Duodenal mucosa (tissue), 2 donors: ENCODE measurements at regions not wholly inside any gene's neighbourhood (a gene's known extent, or its start where the extent isn't known, plus 50 kb on each side); places are given as distances from the start of the nearest gene placed in this dataset.

Source experiments
- H3K27ac ChIP-seq: one replicate; pipeline ENCODE4 v1.7.0; 2013; ENCODE audit warnings: low read depth, low read length
- H3K27me3 ChIP-seq, 2 donors: one replicate each; pipeline ENCODE4 v1.7.0; 2013; ENCODE audit warnings: low read length in 2 of 2, control low read depth in 1 of 2; ENCODE audit not compliant: insufficient read depth in 2 of 2, control insufficient read depth in 1 of 2
- H3K36me3 ChIP-seq, 2 donors: one replicate each; pipeline ENCODE4 v1.7.0; 2013; ENCODE audit warnings: low read length in 2 of 2, control low read depth in 1 of 2; ENCODE audit not compliant: insufficient read depth in 2 of 2, control insufficient read depth in 1 of 2
- H3K4me1 ChIP-seq, 2 donors: one replicate each; pipeline ENCODE4 v1.7.0; 2013; ENCODE audit warnings: low read length in 2 of 2, control low read depth in 1 of 2; ENCODE audit not compliant: insufficient read depth in 2 of 2, control insufficient read depth in 1 of 2
- H3K4me3 ChIP-seq, 2 donors: one replicate each; pipeline ENCODE4 v1.7.0; 2013; ENCODE audit warnings: low read length in 2 of 2, low read depth in 1 of 2
- H3K9ac ChIP-seq, 2 donors: one replicate each; pipeline ENCODE4 v1.7.0; 2013; ENCODE audit warnings: low read length in 2 of 2, low read depth in 1 of 2
- H3K9me3 ChIP-seq, 2 donors: one replicate each; pipeline ENCODE4 v1.7.0; 2013; ENCODE audit warnings: low read length in 2 of 2, control low read depth in 1 of 2; ENCODE audit not compliant: control insufficient read depth in 1 of 2

- Histone ChIP-seq H3K4me1 (no peaks in the 10 kb centered on the region), H3K27me3 (no peaks in the 10 kb centered on the region), H3K36me3 (no peaks in the 10 kb centered on the region), H3K4me3 (no peak overlapping the region), H3K9me3 (peaks cover 0 to 12% of the 10 kb centered on the region in 2 donors), H3K27ac (no peak overlapping the region), H3K9ac (no peak overlapping the region)
These were observed 1325.2 kb upstream of the PRR20A start for GRCh38 chr13:55815458-55816033.

- no peaks in the 10 kb centered on the region for H3K27me3 ChIP-seq
- no peak overlapping the region for H3K9ac ChIP-seq
- no peak overlapping the region for H3K4me3 ChIP-seq
- H3K27ac ChIP-seq = no peak overlapping the region
- no peaks in the 10 kb centered on the region for H3K36me3 ChIP-seq
- peaks cover 0 to 12% of the 10 kb centered on the region in 2 donors for H3K9me3 ChIP-seq
- no peaks in the 10 kb centered on the region for H3K4me1 ChIP-seq
These were observed 1323.6 kb upstream of the PRR20A start for GRCh38 chr13:55816976-55817601.

GRCh38 chr13:55820817-55821216 lies 1319.9 kb upstream of the PRR20A start:
- no peak overlapping the region for H3K4me3 ChIP-seq
- no peaks in the 10 kb centered on the region for H3K36me3 ChIP-seq
- H3K27me3 ChIP-seq = no peaks in the 10 kb centered on the region
- peaks cover 0 to 7% of the 10 kb centered on the region in 2 donors for H3K9me3 ChIP-seq
- H3K4me1 ChIP-seq = no peaks in the 10 kb centered on the region
- no peak overlapping the region for H3K27ac ChIP-seq
- no peak overlapping the region for H3K9ac ChIP-seq

DNA sequence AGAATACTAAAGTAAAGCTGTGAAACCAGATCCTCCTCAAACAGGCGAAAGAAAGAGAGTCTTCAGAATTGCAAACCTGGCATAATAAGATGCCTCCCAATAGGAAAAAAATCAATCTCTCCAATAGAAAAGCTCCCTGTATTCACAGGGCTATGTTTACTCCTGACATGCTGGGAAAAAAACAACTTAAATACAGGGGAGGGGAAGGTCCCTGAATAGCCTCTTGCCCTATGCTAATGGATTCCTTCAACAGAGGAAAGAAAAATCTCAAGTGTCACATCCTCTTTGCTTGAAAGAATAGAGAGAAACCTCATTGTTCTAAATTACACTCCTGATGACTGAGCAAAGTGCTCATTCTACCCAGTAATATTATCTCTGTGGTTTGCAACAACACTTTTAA lies 1271.1 kb upstream of the PRR20A start:
- Histone ChIP-seq H3K4me1 (no peaks in the 10 kb centered on the region), H3K9ac (no peak overlapping the region), H3K36me3 (no peaks in the 10 kb centered on the region), H3K27me3 (no peaks in the 10 kb centered on the region), H3K9me3 (peaks cover 31 to 53% of the 10 kb centered on the region in 2 donors), H3K27ac (no peak overlapping the region), H3K4me3 (no peak overlapping the region)

- Histone ChIP-seq H3K4me1 (no peaks in the 10 kb centered on the region), H3K9me3 (peaks cover 7 to 10% of the 10 kb centered on the region in 2 donors)
These were observed 1253.2 kb upstream of the PRR20A start for GRCh38 chr13:55887561-55887960.

GRCh38 chr13:55893540-55893939 lies 1247.2 kb upstream of the PRR20A start:
- Histone ChIP-seq H3K36me3 (no peaks in the 10 kb centered on the region), H3K9ac (no peak overlapping the region), H3K4me3 (no peak overlapping the region), H3K9me3 (peaks cover 0 to 10% of the 10 kb centered on the region in 2 donors), H3K27ac (no peak overlapping the region), H3K27me3 (no peaks in the 10 kb centered on the region), H3K4me1 (no peaks in the 10 kb centered on the region)

More at GRCh38 chr13:55887561-55887960, 1253.2 kb upstream of the PRR20A start:
- Histone ChIP-seq H3K27ac (no peak overlapping the region), H3K4me3 (no peak overlapping the region), H3K36me3 (no peaks in the 10 kb centered on the region), H3K27me3 (no peaks in the 10 kb centered on the region), H3K9ac (no peak overlapping the region)

DNA sequence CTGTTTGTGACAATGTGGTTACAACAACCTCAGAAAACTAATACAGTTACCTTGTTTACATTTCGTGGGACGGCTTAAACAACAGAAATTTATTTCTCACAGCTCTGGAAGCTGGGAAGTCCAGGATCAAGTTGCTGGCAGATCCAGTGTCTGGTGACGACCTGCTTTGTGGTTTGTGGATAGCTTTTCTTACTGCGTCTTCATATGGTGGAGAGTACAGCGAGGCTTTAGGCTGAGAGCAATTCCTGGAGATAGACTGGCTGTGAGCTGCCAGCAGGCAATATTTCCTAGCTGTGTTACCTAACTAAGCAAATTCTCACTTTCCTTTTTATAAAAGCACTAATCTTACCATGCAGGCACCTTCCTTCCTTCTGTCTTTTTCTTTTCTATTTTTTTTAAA lies 1203.5 kb upstream of the PRR20A start:
- Histone ChIP-seq H3K27ac (no peak overlapping the region), H3K9me3 (peaks cover 3 to 4% of the 10 kb centered on the region in 2 donors), H3K4me3 (no peak overlapping the region), H3K4me1 (no peaks in the 10 kb centered on the region), H3K27me3 (no peaks in the 10 kb centered on the region), H3K36me3 (no peaks in the 10 kb centered on the region), H3K9ac (no peak overlapping the region)

GRCh38 chr13:55948175-55948574 lies 1192.5 kb upstream of the PRR20A start:
- Histone ChIP-seq H3K4me1 (no peaks in the 10 kb centered on the region), H3K9ac (no peak overlapping the region), H3K4me3 (no peak overlapping the region), H3K27ac (no peak overlapping the region), H3K9me3 (peaks cover 0 to 10% of the 10 kb centered on the region in 2 donors), H3K36me3 (no peaks in the 10 kb centered on the region), H3K27me3 (no peaks in the 10 kb centered on the region)

- no peaks in the 10 kb centered on the region for H3K36me3 ChIP-seq
- no peaks in the 10 kb centered on the region for H3K4me1 ChIP-seq
- H3K9ac ChIP-seq = no peak overlapping the region
These were observed 1176.8 kb upstream of the PRR20A start for GRCh38 chr13:55963934-55964333.

GRCh38 chr13:55967055-55967454 lies 1173.7 kb upstream of the PRR20A start:
- no peak overlapping the region for H3K4me3 ChIP-seq
- H3K9me3 ChIP-seq = peaks cover 7 to 10% of the 10 kb centered on the region in 2 donors
- H3K9ac ChIP-seq = no peak overlapping the region
- H3K27me3 ChIP-seq = no peaks in the 10 kb centered on the region
- no peaks in the 10 kb centered on the region for H3K36me3 ChIP-seq
- no peak overlapping the region for H3K27ac ChIP-seq
- H3K4me1 ChIP-seq = no peaks in the 10 kb centered on the region

More at GRCh38 chr13:55963934-55964333, 1176.8 kb upstream of the PRR20A start:
- Histone ChIP-seq H3K27me3 (no peaks in the 10 kb centered on the region), H3K27ac (no peak overlapping the region), H3K9me3 (peaks cover 10 to 12% of the 10 kb centered on the region in 2 donors), H3K4me3 (no peak overlapping the region)
